HepG2 (cell line): ENCODE measurements at regions not wholly inside any gene's neighbourhood (a gene's known extent, or its start where the extent isn't known, plus 50 kb on each side); places are given as distances from the start of the nearest gene placed in this dataset.

Experiments used
- ATAC-seq: fragments of 200-7000 bp; cut with Tn5 transposase; 3 replicates; pipeline ENCODE4 v1.9.1; 2020; ENCODE audit warnings: mild to moderate bottlenecking, moderate library complexity
- BruUV-seq: library from RNA; stranded (reverse); fragments of 400-500 nt; replicated peaks from 2 replicates; lab custom pipeline; 2021; lab: Mats Ljungman, UMichigan
- CTCF ChIA-PET: fragments of 300-600 bp; formaldehyde crosslinking; extraction: SDS; loops from one replicate; lab custom pipeline; 2021; ENCODE audit warnings: low total read pairs, inconsistent platforms, low intra/inter-chr PET ratio; lab: Yijun Ruan, JAX
- POLR2A ChIA-PET: fragments of 350-600 bp; sonication (Branson Sonifier 250); formaldehyde crosslinking; loops from one replicate; lab custom pipeline; 2020; ENCODE audit warnings: antibody characterized with exemption, inconsistent platforms; lab: Yijun Ruan, JAX
- DNase-seq: peaks from one replicate; pipeline ENCODE4 v3.0.0-alpha.2; 2015; ENCODE audit warnings: low spot score
- FAIRE-seq: peaks from 3 replicates; lab custom pipeline; 2011; peaks lifted over from hg19 to GRCh38; lab: Jason Lieb, UNC
- H2AFZ ChIP-seq: one replicate; pipeline ENCODE4 v1.6.1; 2011; ENCODE audit warnings: low read length, inconsistent platforms
- H3K27ac ChIP-seq: fragments of 300-600 bp; 3 replicates; pipeline ENCODE4 v1.8.0; 2011; ENCODE audit warnings: mixed run types, mild to moderate bottlenecking, mixed read lengths, low read length, inconsistent platforms; ENCODE audit not compliant: insufficient read depth; ENCODE audit errors: extremely low read length
- H3K27me3 ChIP-seq, 2 experiments: fragments of 200-600 bp in 1 of 2; 2 replicates in 1 of 2; 3 replicates in 1 of 2; pipeline versions ENCODE4 v1.6.0 to v1.8.0; 2011; ENCODE audit warnings: low read length in 2 of 2, mild to moderate bottlenecking in 2 of 2, moderate library complexity in 2 of 2, inconsistent platforms in 1 of 2; ENCODE audit not compliant: insufficient read depth in 2 of 2, control insufficient read depth in 1 of 2
- H3K36me3 ChIP-seq, 2 experiments: fragments of 200-600 bp in 1 of 2; replicated peaks in 1 of 2; 2 replicates in 1 of 2; 3 replicates in 1 of 2; pipeline versions ENCODE4 v1.5.1 to v1.8.0; 2011; ENCODE audit warnings: low read length in 2 of 2, inconsistent platforms in 1 of 2; ENCODE audit not compliant: insufficient read depth in 2 of 2, control insufficient read depth in 1 of 2
- H3K4me1 ChIP-seq: 2 replicates; pipeline ENCODE4 v1.5.1; 2012; ENCODE audit warnings: low read length, inconsistent platforms; ENCODE audit not compliant: insufficient read depth
- H3K4me2 ChIP-seq: 2 replicates; pipeline ENCODE4 v1.6.0; 2011; ENCODE audit warnings: low read depth, low read length, inconsistent platforms
- H3K4me3 ChIP-seq, 3 experiments: fragments of 200-600 bp in 1 of 3; sonication (generic), shearing (Covaris generic) in 1 of 3; replicated peaks in 1 of 3; 2 replicates each; pipeline ENCODE4 v1.5.1; 2011 to 2016; ENCODE audit warnings: low read length in 3 of 3, inconsistent platforms in 2 of 3, low read depth in 2 of 3, mild to moderate bottlenecking in 2 of 3, control low read depth in 1 of 3, mixed read lengths in 1 of 3; ENCODE audit not compliant: insufficient read depth in 1 of 3
- H3K79me2 ChIP-seq: one replicate; pipeline ENCODE4 v1.6.1; 2011; ENCODE audit warnings: low read length, inconsistent platforms; ENCODE audit not compliant: insufficient read depth
- H3K9ac ChIP-seq: 2 replicates; pipeline ENCODE4 v1.6.0; 2011; ENCODE audit warnings: mild to moderate bottlenecking, low read depth, low read length, inconsistent platforms; ENCODE audit not compliant: insufficient read depth
- H3K9me3 ChIP-seq: 2 replicates; pipeline ENCODE4 v1.5.1; 2012; ENCODE audit warnings: mild to moderate bottlenecking, low read length
- H4K20me1 ChIP-seq: 2 replicates; pipeline ENCODE4 v1.6.0; 2011; ENCODE audit warnings: inconsistent platforms, mild to moderate bottlenecking, low read length, moderate library complexity; ENCODE audit not compliant: insufficient read depth
- ATF1 ChIP-seq: IDR thresholded peaks from 2 replicates; pipeline ENCODE4 v1.6.1; 2016; ENCODE audit warnings: mild to moderate bottlenecking, control low read depth
- MAX ChIP-seq: IDR thresholded peaks from 2 replicates; pipeline ENCODE4 v1.6.1; 2012; ENCODE audit warnings: inconsistent platforms
- MTA3 ChIP-seq: sonication (generic); formaldehyde crosslinking; IDR thresholded peaks from 2 replicates; pipeline ENCODE4 v1.4.0; 2020; ENCODE audit warnings: missing genetic modification reagents
- NFKB2 ChIP-seq: sonication (generic); formaldehyde crosslinking; IDR thresholded peaks from 2 replicates; pipeline ENCODE4 v1.4.0; 2020; ENCODE audit warnings: missing genetic modification reagents, borderline replicate concordance
- PBX2 ChIP-seq: IDR thresholded peaks from 2 replicates; pipeline ENCODE4 v1.6.1; 2016; ENCODE audit warnings: control low read depth
- PHF8 ChIP-seq: sonication (generic); formaldehyde crosslinking; IDR thresholded peaks from 2 replicates; pipeline ENCODE4 v1.5.0; 2020; ENCODE audit warnings: missing genetic modification reagents
- REST ChIP-seq, 2 experiments: IDR thresholded peaks; 2 replicates each; pipeline ENCODE4 v1.6.1; 2011 to 2012; ENCODE audit warnings: low read length in 2 of 2, borderline replicate concordance in 1 of 2, low read depth in 1 of 2, mild to moderate bottlenecking in 1 of 2, moderate library complexity in 1 of 2
- ZNF326 ChIP-seq: sonication (generic); formaldehyde crosslinking; IDR thresholded peaks from 2 replicates; pipeline ENCODE4 v1.4.0; 2020; ENCODE audit warnings: missing genetic modification reagents, borderline replicate concordance
- ZNF33A ChIP-seq: sonication (generic); formaldehyde crosslinking; IDR thresholded peaks from 2 replicates; pipeline ENCODE4 v1.5.1; 2020; ENCODE audit warnings: missing genetic modification reagents, mild to moderate bottlenecking, moderate library complexity, borderline replicate concordance
- ZNF556 ChIP-seq: sonication (generic); formaldehyde crosslinking; IDR thresholded peaks from 2 replicates; pipeline ENCODE4 v1.4.0; 2020; ENCODE audit warnings: mild to moderate bottlenecking, missing genetic modification reagents, borderline replicate concordance
- ZNF841 ChIP-seq: sonication (generic); formaldehyde crosslinking; IDR thresholded peaks from 2 replicates; pipeline ENCODE4 v1.8.1; 2023; ENCODE audit warnings: missing genetic modification reagents, borderline replicate concordance
- ZSCAN20 ChIP-seq: sonication (generic); formaldehyde crosslinking; IDR thresholded peaks from 2 replicates; pipeline ENCODE4 v1.4.0; 2020; ENCODE audit warnings: missing genetic modification reagents, mild to moderate bottlenecking, borderline replicate concordance
- WGBS: methylation state at CpG from one replicate; pipeline ENCODE4 v1.1.6; 2017; ENCODE audit warnings: low lambda C conversion rate; 5-methylcytosine and 5-hydroxymethylcytosine counted together
- in situ Hi-C: cut with HindIII; loops from 2 replicates; pipeline ENCODE4 v1.10.0; 2017; ENCODE audit warnings: low pct_unique_long_range_greater_than_20kb; ENCODE audit not compliant: extremely low pct_ligation_motif_present
- intact Hi-C: fragments of 100-400 bp; cut with micrococcal nuclease; formaldehyde crosslinking; loops from one replicate; pipeline ENCODE4 v1.10.0; 2022; ENCODE audit not compliant: unreplicated experiment

GRCh38 chr2:89833780-89834117, 1142.3 kb downstream of the RPIA start:
- POLR2A ChIA-PET = no interaction called here
- Histone ChIP-seq H3K79me2 (no peaks in the 10 kb centered on the region), H4K20me1 (no peaks in the 10 kb centered on the region), H3K9me3 (no peaks in the 10 kb centered on the region), H3K4me2 (no peak overlapping the region), H3K27ac (no peak overlapping the region), H3K36me3 (no peaks in the 10 kb centered on the region), H3K4me3 (no peak overlapping the region), H3K4me1 (no peaks in the 10 kb centered on the region), H3K27me3 (no peaks in the 10 kb centered on the region), H3K9ac (no peak overlapping the region), H2AFZ (no peak overlapping the region)
- TF ChIP-seq MTA3 (CRISPR knock-in tag) (no peak), ZNF556 (CRISPR knock-in tag) (no peak), PHF8 (CRISPR knock-in tag) (no peak), MAX (no peak), REST (IDR thresholded peaks at IDR 0.05; ENCODE audit: borderline replicate concordance in 1 of 2, low read depth in 1 of 2, low read length in 2 of 2) (no peak), ZNF33A (CRISPR knock-in tag) (no peak), ATF1 (no peak), PBX2 (CRISPR knock-in tag) (no peak), ZSCAN20 (CRISPR knock-in tag) (no peak), ZNF841 (no peak), NFKB2 (no peak), ZNF326 (no peak)
- CTCF ChIA-PET = no interaction called here
- intact Hi-C loops (no loop called here), in situ Hi-C loops (no loop called here)
- FAIRE-seq (no peak), DNase-seq (no peak), ATAC-seq (no peak)
- BruUV-seq = no TSS peak
- WGBS = 6% methylated on average over 4 of the region's 4 CpGs
